ENCODE measurements at regions not wholly inside any gene's neighbourhood (a gene's known extent, or its start where the extent isn't known, plus 50 kb on each side); places are given as distances from the start of the nearest gene placed in this dataset.

- no peak for TF ChIP-seq CTCF (IDR thresholded peaks at IDR 0.05)
- TF ChIP-seq POLR2A (IDR thresholded peaks at IDR 0.05), result no peak
Measured at GRCh38 chr9:32234451-32234850, 150.0 kb upstream of the ACO1 start.

All from right lobe of liver (tissue), 4 donors.